Vagina (tissue), 2 donors: ENCODE measurements at regions not wholly inside any gene's neighbourhood (a gene's known extent, or its start where the extent isn't known, plus 50 kb on each side); places are given as distances from the start of the nearest gene placed in this dataset.

ENCODE experiments used
- CTCF ChIP-seq, 3 experiments: fragments of 450-650 bp in 2 of 3; fragments of 200-600 bp in 1 of 3; sonication (generic) in 1 of 3; IDR thresholded peaks; one replicate each; pipeline ENCODE4 v1.5.1; 2017 to 2019; ENCODE audit warnings: antibody characterized with exemption in 3 of 3, mild to moderate bottlenecking in 2 of 3, moderate library complexity in 2 of 3
- POLR2A ChIP-seq, 2 donors: fragments of 450-650 bp; IDR thresholded peaks; one replicate each; pipeline ENCODE4 v1.6.1; 2017; ENCODE audit warnings: antibody characterized with exemption in 2 of 2, mild to moderate bottlenecking in 2 of 2, moderate library complexity in 2 of 2

- TF ChIP-seq CTCF (IDR thresholded peaks at IDR 0.05) = no peak
- TF ChIP-seq POLR2A (IDR thresholded peaks at IDR 0.05) = no peak
Measured at GRCh38 chr2:187206471-187206870, 241.6 kb downstream of the CALCRL start.
